VCaP (cell line): ENCODE measurements at regions not wholly inside any gene's neighbourhood (a gene's known extent, or its start where the extent isn't known, plus 50 kb on each side); places are given as distances from the start of the nearest gene placed in this dataset.

ENCODE experiments used
- H3K27ac ChIP-seq: fragments of 450-650 bp; 2 replicates; pipeline ENCODE4 v1.5.1; 2017
- TF ChIP-seq, protein P1 (sequence below): fragments of 450-650 bp; conservative IDR thresholded peaks from 2 replicates; pipeline ENCODE4 v1.5.1; 2017; ENCODE audit warnings: mild to moderate bottlenecking, moderate library complexity

GRCh38 chr6:109315341-109316110, 66.7 kb downstream of the CD164 start:
- TF ChIP-seq, protein P1, sequence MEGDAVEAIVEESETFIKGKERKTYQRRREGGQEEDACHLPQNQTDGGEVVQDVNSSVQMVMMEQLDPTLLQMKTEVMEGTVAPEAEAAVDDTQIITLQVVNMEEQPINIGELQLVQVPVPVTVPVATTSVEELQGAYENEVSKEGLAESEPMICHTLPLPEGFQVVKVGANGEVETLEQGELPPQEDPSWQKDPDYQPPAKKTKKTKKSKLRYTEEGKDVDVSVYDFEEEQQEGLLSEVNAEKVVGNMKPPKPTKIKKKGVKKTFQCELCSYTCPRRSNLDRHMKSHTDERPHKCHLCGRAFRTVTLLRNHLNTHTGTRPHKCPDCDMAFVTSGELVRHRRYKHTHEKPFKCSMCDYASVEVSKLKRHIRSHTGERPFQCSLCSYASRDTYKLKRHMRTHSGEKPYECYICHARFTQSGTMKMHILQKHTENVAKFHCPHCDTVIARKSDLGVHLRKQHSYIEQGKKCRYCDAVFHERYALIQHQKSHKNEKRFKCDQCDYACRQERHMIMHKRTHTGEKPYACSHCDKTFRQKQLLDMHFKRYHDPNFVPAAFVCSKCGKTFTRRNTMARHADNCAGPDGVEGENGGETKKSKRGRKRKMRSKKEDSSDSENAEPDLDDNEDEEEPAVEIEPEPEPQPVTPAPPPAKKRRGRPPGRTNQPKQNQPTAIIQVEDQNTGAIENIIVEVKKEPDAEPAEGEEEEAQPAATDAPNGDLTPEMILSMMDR = no peak
- no peak overlapping the region for H3K27ac ChIP-seq

DNA sequence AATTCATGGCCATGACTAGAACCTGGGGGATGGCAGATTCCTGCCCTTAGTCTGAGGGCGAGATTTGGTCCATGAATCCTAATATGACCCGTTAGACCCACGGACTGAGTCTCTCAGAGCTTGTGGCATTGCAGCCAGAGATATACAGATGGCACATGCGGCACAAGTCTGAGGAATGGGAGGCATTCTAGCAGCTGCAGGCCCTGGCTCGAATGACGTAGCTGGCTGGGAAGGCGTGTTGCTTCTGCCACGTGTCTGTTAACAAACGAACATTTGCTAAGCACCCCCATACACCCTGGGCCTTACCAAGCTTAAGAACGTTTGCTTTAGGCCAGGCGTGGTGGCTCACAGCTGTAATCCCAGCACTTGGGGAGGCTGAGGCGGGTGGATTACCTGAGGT, 68.0 kb downstream of the CD164 start:
- TF ChIP-seq, protein P1 = no peak
- H3K27ac ChIP-seq = no peak overlapping the region

GRCh38 chr6:109313139-109313538, 69.1 kb downstream of the CD164 start:
- no peak overlapping the region for H3K27ac ChIP-seq
- TF ChIP-seq, protein P1 = no peak

- no peak overlapping the region for H3K27ac ChIP-seq
- TF ChIP-seq, protein P1 = no peak
Measured at GRCh38 chr6:109311471-109311870, 70.8 kb downstream of the CD164 start.

GRCh38 chr6:109309917-109310316, 72.3 kb downstream of the CD164 start:
- TF ChIP-seq, protein P1 = no peak
- H3K27ac ChIP-seq = no peak overlapping the region

DNA sequence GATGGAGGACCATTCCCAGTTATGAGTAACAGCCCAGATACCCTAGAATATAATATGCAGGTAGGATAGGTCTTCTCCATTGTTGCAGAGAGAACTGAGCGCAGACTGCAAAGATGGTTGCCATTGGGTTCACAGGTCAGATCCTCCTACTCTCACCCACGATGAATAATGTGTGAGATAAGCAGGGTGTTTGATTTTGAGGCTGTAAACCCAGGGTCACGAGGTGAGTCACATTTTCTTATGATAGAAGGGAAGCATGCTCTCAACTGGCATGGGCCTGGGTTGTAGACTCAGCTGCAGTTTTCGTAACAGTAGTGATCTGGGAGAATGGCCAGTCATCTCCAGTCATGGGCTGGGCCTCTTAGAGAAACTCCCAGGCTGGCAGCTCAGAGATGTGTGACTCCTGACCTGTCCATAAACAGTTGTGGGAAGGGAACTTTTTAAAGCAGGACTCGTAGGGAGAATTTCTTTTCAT, 74.2 kb downstream of the CD164 start:
- TF ChIP-seq, protein P1 = no peak
- no peak overlapping the region for H3K27ac ChIP-seq

- TF ChIP-seq, protein P1 = no peak
- no peak overlapping the region for H3K27ac ChIP-seq
Measured at GRCh38 chr6:109306733-109307132, 75.5 kb downstream of the CD164 start.
